ENCODE measurements at regions not wholly inside any gene's neighbourhood (a gene's known extent, or its start where the extent isn't known, plus 50 kb on each side); places are given as distances from the start of the nearest gene placed in this dataset.
"Not testable (repeated sequence)": the region's sequence is repeated elsewhere in the genome, so short reads cannot be mapped to it uniquely, and the experiment has no call there.

DNA sequence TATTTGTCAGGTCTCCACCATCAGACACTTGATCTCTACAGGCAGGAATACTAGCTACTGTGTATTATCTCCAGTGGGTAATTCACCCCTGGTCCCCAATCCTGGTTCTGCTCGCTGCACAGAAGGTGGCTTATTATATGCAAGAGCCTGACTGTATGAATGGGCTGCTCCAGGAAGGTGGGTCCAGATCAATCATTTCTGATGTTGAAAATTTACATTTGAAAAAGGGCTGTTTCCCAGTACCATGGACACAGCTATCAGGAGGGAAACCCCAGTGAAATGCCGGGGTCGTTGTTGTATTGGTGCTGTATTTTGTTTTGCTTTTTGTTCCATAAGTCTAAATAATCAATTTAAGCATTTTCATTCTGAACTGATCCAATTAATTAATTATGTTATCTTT is 367.6 kb downstream of the RND3 start:
- Histone ChIP-seq H2AFZ (ENCODE audit: low read length, unreplicated experiment) (no peak overlapping the region), H3K4me3 (ENCODE audit: low read depth, low read length) (no peak overlapping the region), H3K4me1 (ENCODE audit: control insufficient read depth, insufficient read depth, low read length, unreplicated experiment) (peaks cover 11% of the 10 kb centered on the region), H3K79me2 (ENCODE audit: control insufficient read depth, insufficient read depth, low read length, unreplicated experiment) (no peaks in the 10 kb centered on the region), H3K36me3 (ENCODE audit: insufficient read depth, low read length) (no peaks in the 10 kb centered on the region), H3K27ac (ENCODE audit: low read depth, low read length) (no peak overlapping the region), H3K27me3 (ENCODE audit: insufficient read depth, low read length) (no peaks in the 10 kb centered on the region)

GRCh38 chr2:150114089-150114488 is 373.4 kb downstream of the RND3 start:
- H3K27me3 ChIP-seq (ENCODE audit: insufficient read depth, low read length); H2AFZ ChIP-seq (ENCODE audit: low read length, unreplicated experiment); H3K27ac ChIP-seq (ENCODE audit: low read depth, low read length); H3K36me3 ChIP-seq (ENCODE audit: insufficient read depth, low read length); H3K4me1 ChIP-seq (ENCODE audit: control insufficient read depth, insufficient read depth, low read length, unreplicated experiment); H3K4me3 ChIP-seq (ENCODE audit: low read depth, low read length); H3K79me2 ChIP-seq (ENCODE audit: control insufficient read depth, insufficient read depth, low read length, unreplicated experiment): not testable (repeated sequence)

GRCh38 chr2:150110548-150110947 is 376.9 kb downstream of the RND3 start:
- H3K27ac ChIP-seq (ENCODE audit: low read depth, low read length) = no peak overlapping the region
- H3K27me3 ChIP-seq (ENCODE audit: insufficient read depth, low read length) = no peaks in the 10 kb centered on the region
- H2AFZ ChIP-seq (ENCODE audit: low read length, unreplicated experiment) = no peak overlapping the region
- no peak overlapping the region for H3K4me3 ChIP-seq (ENCODE audit: low read depth, low read length)
- H3K36me3 ChIP-seq (ENCODE audit: insufficient read depth, low read length) = no peaks in the 10 kb centered on the region
- no peaks in the 10 kb centered on the region for H3K4me1 ChIP-seq (ENCODE audit: control insufficient read depth, insufficient read depth, low read length, unreplicated experiment)
- no peaks in the 10 kb centered on the region for H3K79me2 ChIP-seq (ENCODE audit: control insufficient read depth, insufficient read depth, low read length, unreplicated experiment)

- H3K27me3 ChIP-seq (ENCODE audit: insufficient read depth, low read length) = no peaks in the 10 kb centered on the region
- no peak overlapping the region for H3K4me3 ChIP-seq (ENCODE audit: low read depth, low read length)
- H3K4me1 ChIP-seq (ENCODE audit: control insufficient read depth, insufficient read depth, low read length, unreplicated experiment) = no peaks in the 10 kb centered on the region
- no peak overlapping the region for H2AFZ ChIP-seq (ENCODE audit: low read length, unreplicated experiment)
- no peak overlapping the region for H3K27ac ChIP-seq (ENCODE audit: low read depth, low read length)
- no peaks in the 10 kb centered on the region for H3K79me2 ChIP-seq (ENCODE audit: control insufficient read depth, insufficient read depth, low read length, unreplicated experiment)
- H3K36me3 ChIP-seq (ENCODE audit: insufficient read depth, low read length) = no peaks in the 10 kb centered on the region
Observed at GRCh38 chr2:150109912-150110311, 377.6 kb downstream of the RND3 start.

DNA sequence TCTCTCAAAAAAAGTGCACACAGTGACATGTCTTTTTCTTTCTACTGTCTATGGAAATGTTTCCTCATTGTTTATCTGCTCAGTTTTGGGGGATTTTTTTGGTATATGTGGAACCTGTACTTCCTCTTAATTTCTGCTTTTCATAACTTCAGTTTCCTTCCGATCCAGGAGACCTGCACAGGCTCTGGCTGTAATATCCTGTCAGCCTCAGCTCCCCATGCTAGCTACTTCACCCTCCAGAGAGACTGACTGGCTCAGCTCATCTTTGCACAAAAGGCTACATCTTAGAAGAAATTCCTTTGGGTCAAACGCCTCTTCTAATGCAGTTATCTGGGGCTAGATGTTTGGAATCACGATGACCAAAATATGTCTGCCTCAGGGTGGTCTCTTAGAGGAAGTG is 378.4 kb downstream of the RND3 start:
- H3K4me1 ChIP-seq (ENCODE audit: control insufficient read depth, insufficient read depth, low read length, unreplicated experiment) = no peaks in the 10 kb centered on the region
- H3K27ac ChIP-seq (ENCODE audit: low read depth, low read length) = no peak overlapping the region
- no peaks in the 10 kb centered on the region for H3K36me3 ChIP-seq (ENCODE audit: insufficient read depth, low read length)
- H3K27me3 ChIP-seq (ENCODE audit: insufficient read depth, low read length) = no peaks in the 10 kb centered on the region
- H3K4me3 ChIP-seq (ENCODE audit: low read depth, low read length) = no peak overlapping the region
- H3K79me2 ChIP-seq (ENCODE audit: control insufficient read depth, insufficient read depth, low read length, unreplicated experiment) = no peaks in the 10 kb centered on the region
- H2AFZ ChIP-seq (ENCODE audit: low read length, unreplicated experiment) = no peak overlapping the region

DNA sequence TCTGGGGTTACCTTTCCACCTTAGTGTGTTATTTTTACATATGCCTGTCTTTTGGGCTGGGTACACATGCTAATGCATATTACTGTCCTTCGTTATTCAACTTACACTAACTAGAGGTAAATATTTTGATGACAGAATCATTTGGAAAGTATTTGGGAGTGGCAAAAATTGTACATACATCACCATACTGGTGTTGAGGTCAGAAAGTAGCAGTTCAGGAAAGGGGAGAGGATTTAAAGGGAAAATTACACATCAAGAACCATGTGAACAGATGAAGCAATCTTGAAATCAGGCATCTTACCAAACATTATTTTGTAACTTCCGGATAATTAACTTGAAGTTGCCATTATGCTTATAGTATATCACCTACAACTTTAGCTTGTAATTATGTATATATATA is 379.7 kb downstream of the RND3 start:
- H3K79me2 ChIP-seq (ENCODE audit: control insufficient read depth, insufficient read depth, low read length, unreplicated experiment) = no peaks in the 10 kb centered on the region
- no peaks in the 10 kb centered on the region for H3K4me1 ChIP-seq (ENCODE audit: control insufficient read depth, insufficient read depth, low read length, unreplicated experiment)
- no peak overlapping the region for H3K27ac ChIP-seq (ENCODE audit: low read depth, low read length)
- no peak overlapping the region for H2AFZ ChIP-seq (ENCODE audit: low read length, unreplicated experiment)
- no peaks in the 10 kb centered on the region for H3K36me3 ChIP-seq (ENCODE audit: insufficient read depth, low read length)
- H3K4me3 ChIP-seq (ENCODE audit: low read depth, low read length) = no peak overlapping the region
- H3K27me3 ChIP-seq (ENCODE audit: insufficient read depth, low read length) = no peaks in the 10 kb centered on the region

DNA sequence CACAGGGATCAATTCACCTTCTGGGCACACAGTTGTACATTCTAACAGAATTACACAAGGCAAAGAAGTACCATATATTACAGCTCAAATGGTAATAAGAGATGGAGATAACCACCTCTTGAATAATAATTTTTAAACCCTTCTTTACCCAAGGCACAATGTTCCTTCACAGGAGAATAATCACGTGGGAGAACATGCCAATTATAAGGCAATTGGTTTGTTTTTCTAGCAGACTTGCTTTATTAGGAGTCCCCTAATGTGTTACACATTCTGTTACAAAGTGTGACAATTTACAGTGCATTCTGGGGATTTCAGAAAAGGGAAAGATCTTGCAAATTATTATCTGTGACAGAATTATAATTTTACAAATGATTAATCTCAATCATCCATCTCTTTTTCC is 380.3 kb downstream of the RND3 start:
- Histone ChIP-seq H3K4me3 (ENCODE audit: low read depth, low read length) (no peak overlapping the region), H3K4me1 (ENCODE audit: control insufficient read depth, insufficient read depth, low read length, unreplicated experiment) (no peaks in the 10 kb centered on the region), H3K27me3 (ENCODE audit: insufficient read depth, low read length) (no peaks in the 10 kb centered on the region), H2AFZ (ENCODE audit: low read length, unreplicated experiment) (no peak overlapping the region), H3K36me3 (ENCODE audit: insufficient read depth, low read length) (no peaks in the 10 kb centered on the region), H3K79me2 (ENCODE audit: control insufficient read depth, insufficient read depth, low read length, unreplicated experiment) (no peaks in the 10 kb centered on the region), H3K27ac (ENCODE audit: low read depth, low read length) (no peak overlapping the region)

- Histone ChIP-seq H3K27ac (ENCODE audit: low read depth, low read length) (no peak overlapping the region), H3K4me1 (ENCODE audit: control insufficient read depth, insufficient read depth, low read length, unreplicated experiment) (peaks cover 4% of the 10 kb centered on the region), H3K27me3 (ENCODE audit: insufficient read depth, low read length) (no peaks in the 10 kb centered on the region), H3K36me3 (ENCODE audit: insufficient read depth, low read length) (no peaks in the 10 kb centered on the region), H3K79me2 (ENCODE audit: control insufficient read depth, insufficient read depth, low read length, unreplicated experiment) (no peaks in the 10 kb centered on the region), H3K4me3 (ENCODE audit: low read depth, low read length) (no peak overlapping the region), H2AFZ (ENCODE audit: low read length, unreplicated experiment) (no peak overlapping the region)
Observed at GRCh38 chr2:150101947-150102346, 385.5 kb downstream of the RND3 start.

DNA sequence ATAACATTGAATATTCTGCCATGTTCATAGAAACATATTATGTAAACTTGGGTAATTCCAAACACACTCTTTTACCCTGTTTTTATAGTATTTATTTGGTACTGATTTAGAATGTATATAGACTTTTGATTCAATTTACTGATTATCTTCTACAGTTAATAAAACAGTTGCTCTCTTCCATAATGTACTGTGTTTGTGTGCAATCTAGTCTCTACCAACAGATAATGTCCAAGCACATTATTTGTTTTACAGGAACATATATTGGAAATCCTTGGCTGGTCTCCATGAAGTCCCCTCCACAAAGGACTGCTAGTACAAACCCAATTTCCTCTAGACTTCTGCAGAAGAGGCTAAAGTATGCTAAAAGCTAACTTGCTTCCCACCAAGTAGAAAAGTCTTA is 386.6 kb downstream of the RND3 start:
- Histone ChIP-seq H3K36me3 (ENCODE audit: insufficient read depth, low read length) (no peaks in the 10 kb centered on the region), H3K4me1 (ENCODE audit: control insufficient read depth, insufficient read depth, low read length, unreplicated experiment) (peaks cover 4% of the 10 kb centered on the region), H3K27ac (ENCODE audit: low read depth, low read length) (no peak overlapping the region), H3K79me2 (ENCODE audit: control insufficient read depth, insufficient read depth, low read length, unreplicated experiment) (no peaks in the 10 kb centered on the region), H3K4me3 (ENCODE audit: low read depth, low read length) (no peak overlapping the region), H2AFZ (ENCODE audit: low read length, unreplicated experiment) (no peak overlapping the region), H3K27me3 (ENCODE audit: insufficient read depth, low read length) (no peaks in the 10 kb centered on the region)

GRCh38 chr2:150100336-150100735 is 387.1 kb downstream of the RND3 start:
- Histone ChIP-seq H3K79me2 (ENCODE audit: control insufficient read depth, insufficient read depth, low read length, unreplicated experiment) (no peaks in the 10 kb centered on the region), H3K36me3 (ENCODE audit: insufficient read depth, low read length) (no peaks in the 10 kb centered on the region), H3K27me3 (ENCODE audit: insufficient read depth, low read length) (no peaks in the 10 kb centered on the region), H3K27ac (ENCODE audit: low read depth, low read length) (no peak overlapping the region), H3K4me1 (ENCODE audit: control insufficient read depth, insufficient read depth, low read length, unreplicated experiment) (peaks cover 4% of the 10 kb centered on the region), H3K4me3 (ENCODE audit: low read depth, low read length) (no peak overlapping the region), H2AFZ (ENCODE audit: low read length, unreplicated experiment) (no peak overlapping the region)

DNA sequence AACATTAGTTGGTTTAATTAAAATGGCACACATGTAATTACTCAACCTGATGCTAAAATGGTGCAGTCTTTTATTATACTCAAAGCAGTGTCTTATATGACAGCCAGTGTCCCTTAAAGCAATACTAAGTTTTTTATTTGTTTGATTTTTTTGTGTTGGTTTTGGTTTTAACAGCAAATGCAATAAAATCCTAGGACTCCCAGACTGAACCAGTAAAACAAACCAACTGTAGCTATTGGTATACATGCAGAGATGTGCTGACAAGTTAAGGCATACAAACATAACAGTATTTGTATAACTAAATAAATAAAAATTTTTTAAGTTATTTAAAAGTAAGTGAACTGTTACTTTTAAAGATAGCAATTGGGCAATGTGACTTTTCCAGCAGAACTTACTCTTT is 387.7 kb downstream of the RND3 start:
- Histone ChIP-seq H3K27me3 (ENCODE audit: insufficient read depth, low read length) (no peaks in the 10 kb centered on the region), H3K27ac (ENCODE audit: low read depth, low read length) (no peak overlapping the region)

More for the DNA sequence above, 387.7 kb downstream of the RND3 start:
- H3K4me1 ChIP-seq (ENCODE audit: control insufficient read depth, insufficient read depth, low read length, unreplicated experiment) = peaks cover 4% of the 10 kb centered on the region
- no peak overlapping the region for H3K4me3 ChIP-seq (ENCODE audit: low read depth, low read length)
- H3K79me2 ChIP-seq (ENCODE audit: control insufficient read depth, insufficient read depth, low read length, unreplicated experiment) = no peaks in the 10 kb centered on the region
- no peak overlapping the region for H2AFZ ChIP-seq (ENCODE audit: low read length, unreplicated experiment)
- no peaks in the 10 kb centered on the region for H3K36me3 ChIP-seq (ENCODE audit: insufficient read depth, low read length)

Data from ACC112 (cell line).